ENCODE measurements at regions not wholly inside any gene's neighbourhood (a gene's known extent, or its start where the extent isn't known, plus 50 kb on each side); places are given as distances from the start of the nearest gene placed in this dataset.
A peak's percentile ranks its signal among the peaks of the same experiment; 100 is the strongest.

DNA sequence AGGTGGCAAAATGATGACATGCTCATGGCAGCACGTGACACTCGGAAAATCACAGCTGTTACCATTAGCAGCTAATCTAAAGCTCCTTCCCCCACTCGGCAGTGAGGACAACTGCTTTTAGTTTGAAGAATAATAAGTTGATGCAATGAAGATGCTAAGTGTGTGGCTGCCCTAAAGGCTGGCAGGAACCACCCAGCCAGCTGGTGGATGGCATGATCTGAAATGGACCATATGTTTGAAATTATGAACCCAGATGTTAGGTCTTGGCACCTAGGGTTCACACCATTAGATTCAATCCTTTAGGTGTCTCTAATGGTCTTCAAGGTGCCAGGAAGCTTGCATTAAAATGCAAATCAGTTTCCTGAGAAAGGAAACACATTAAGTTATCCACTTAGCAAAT lies 230.1 kb downstream of the WDR11 start:
- H3K27me3 ChIP-seq (ENCODE audit: insufficient read depth): no peaks in the 10 kb centered on the region
- H3K4me3 ChIP-seq: no peak overlapping the region
- H3K4me1 ChIP-seq (ENCODE audit: insufficient read depth): peaks cover 5% of the 10 kb centered on the region; the same call in 1 of the 2 replicates
- ATAC-seq (no peak), DNase-seq (ENCODE audit: low spot score) (no peak)
- Mint-ChIP-seq H3K9me3 (0 out of 3 replicates have a peak, but pooled peaks cover 3% of the 10 kb centered on the region), H3K27me3 (ENCODE audit: insufficient read depth, low read depth, poor library complexity) (peaks cover 3% of the 10 kb centered on the region), H3K4me1 (peaks cover 22% of the 10 kb centered on the region), H3K36me3 (ENCODE audit: low read depth) (no peaks in the 10 kb centered on the region; the same call in 2 of the 3 replicates), H3K4me3 (no peak overlapping the region), H3K27ac (no peak overlapping the region)
- no peaks in the 10 kb centered on the region for H4K20me1 ChIP-seq (replicated peaks; ENCODE audit: insufficient read depth)
- H3K36me3 ChIP-seq (ENCODE audit: insufficient read depth): no peaks in the 10 kb centered on the region
- H3K9me2 ChIP-seq (ENCODE audit: insufficient read depth): peaks cover 6% of the 10 kb centered on the region; the same call in 1 of the 2 replicates
- TF ChIP-seq, protein P1, sequence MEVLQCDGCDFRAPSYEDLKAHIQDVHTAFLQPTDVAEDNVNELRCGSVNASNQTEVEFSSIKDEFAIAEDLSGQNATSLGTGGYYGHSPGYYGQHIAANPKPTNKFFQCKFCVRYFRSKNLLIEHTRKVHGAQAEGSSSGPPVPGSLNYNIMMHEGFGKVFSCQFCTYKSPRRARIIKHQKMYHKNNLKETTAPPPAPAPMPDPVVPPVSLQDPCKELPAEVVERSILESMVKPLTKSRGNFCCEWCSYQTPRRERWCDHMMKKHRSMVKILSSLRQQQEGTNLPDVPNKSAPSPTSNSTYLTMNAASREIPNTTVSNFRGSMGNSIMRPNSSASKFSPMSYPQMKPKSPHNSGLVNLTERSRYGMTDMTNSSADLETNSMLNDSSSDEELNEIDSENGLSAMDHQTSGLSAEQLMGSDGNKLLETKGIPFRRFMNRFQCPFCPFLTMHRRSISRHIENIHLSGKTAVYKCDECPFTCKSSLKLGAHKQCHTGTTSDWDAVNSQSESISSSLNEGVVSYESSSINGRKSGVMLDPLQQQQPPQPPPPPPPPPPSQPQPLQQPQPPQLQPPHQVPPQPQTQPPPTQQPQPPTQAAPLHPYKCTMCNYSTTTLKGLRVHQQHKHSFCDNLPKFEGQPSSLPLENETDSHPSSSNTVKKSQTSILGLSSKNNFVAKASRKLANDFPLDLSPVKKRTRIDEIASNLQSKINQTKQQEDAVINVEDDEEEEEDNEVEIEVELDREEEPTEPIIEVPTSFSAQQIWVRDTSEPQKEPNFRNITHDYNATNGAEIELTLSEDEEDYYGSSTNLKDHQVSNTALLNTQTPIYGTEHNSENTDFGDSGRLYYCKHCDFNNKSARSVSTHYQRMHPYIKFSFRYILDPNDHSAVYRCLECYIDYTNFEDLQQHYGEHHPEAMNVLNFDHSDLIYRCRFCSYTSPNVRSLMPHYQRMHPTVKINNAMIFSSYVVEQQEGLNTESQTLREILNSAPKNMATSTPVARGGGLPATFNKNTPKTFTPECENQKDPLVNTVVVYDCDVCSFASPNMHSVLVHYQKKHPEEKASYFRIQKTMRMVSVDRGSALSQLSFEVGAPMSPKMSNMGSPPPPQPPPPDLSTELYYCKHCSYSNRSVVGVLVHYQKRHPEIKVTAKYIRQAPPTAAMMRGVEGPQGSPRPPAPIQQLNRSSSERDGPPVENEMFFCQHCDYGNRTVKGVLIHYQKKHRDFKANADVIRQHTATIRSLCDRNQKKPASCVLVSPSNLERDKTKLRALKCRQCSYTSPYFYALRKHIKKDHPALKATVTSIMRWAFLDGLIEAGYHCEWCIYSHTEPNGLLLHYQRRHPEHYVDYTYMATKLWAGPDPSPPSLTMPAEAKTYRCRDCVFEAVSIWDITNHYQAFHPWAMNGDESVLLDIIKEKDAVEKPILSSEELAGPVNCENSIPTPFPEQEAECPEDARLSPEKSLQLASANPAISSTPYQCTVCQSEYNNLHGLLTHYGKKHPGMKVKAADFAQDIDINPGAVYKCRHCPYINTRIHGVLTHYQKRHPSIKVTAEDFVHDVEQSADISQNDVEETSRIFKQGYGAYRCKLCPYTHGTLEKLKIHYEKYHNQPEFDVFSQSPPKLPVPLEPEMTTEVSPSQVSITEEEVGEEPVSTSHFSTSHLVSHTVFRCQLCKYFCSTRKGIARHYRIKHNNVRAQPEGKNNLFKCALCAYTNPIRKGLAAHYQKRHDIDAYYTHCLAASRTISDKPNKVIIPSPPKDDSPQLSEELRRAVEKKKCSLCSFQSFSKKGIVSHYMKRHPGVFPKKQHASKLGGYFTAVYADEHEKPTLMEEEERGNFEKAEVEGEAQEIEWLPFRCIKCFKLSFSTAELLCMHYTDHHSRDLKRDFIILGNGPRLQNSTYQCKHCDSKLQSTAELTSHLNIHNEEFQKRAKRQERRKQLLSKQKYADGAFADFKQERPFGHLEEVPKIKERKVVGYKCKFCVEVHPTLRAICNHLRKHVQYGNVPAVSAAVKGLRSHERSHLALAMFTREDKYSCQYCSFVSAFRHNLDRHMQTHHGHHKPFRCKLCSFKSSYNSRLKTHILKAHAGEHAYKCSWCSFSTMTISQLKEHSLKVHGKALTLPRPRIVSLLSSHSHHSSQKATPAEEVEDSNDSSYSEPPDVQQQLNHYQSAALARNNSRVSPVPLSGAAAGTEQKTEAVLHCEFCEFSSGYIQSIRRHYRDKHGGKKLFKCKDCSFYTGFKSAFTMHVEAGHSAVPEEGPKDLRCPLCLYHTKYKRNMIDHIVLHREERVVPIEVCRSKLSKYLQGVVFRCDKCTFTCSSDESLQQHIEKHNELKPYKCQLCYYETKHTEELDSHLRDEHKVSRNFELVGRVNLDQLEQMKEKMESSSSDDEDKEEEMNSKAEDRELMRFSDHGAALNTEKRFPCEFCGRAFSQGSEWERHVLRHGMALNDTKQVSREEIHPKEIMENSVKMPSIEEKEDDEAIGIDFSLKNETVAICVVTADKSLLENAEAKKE (CRISPR knock-in tag; IDR thresholded peaks at IDR 0.05): no peak
- TF ChIP-seq EZH2 (IDR thresholded peaks at IDR 0.05; ENCODE audit: low read depth, unreplicated experiment) (no peak), EZH2phosphoT487 (IDR thresholded peaks at IDR 0.05; ENCODE audit: unreplicated experiment) (no peak), STAT1 (IDR thresholded peaks at IDR 0.05; ENCODE audit: unreplicated experiment) (no peak), ZNF114 (CRISPR knock-in tag; IDR thresholded peaks at IDR 0.05) (no peak), ZNF331 (CRISPR knock-in tag; IDR thresholded peaks at IDR 0.05; ENCODE audit: low read depth) (no peak)
- no peak overlapping the region for H3K27ac ChIP-seq (ENCODE audit: low read depth)
- H3K79me2 ChIP-seq (replicated peaks; ENCODE audit: insufficient read depth): no peaks in the 10 kb centered on the region
- H2AFZ ChIP-seq: peak overlapping the region; percentile 85; the same call in 1 of the 2 replicates
- H3F3A ChIP-seq (replicated peaks; ENCODE audit: low read depth): no peaks in the 10 kb centered on the region
- no peak overlapping the region for H3K4me2 ChIP-seq

DNA sequence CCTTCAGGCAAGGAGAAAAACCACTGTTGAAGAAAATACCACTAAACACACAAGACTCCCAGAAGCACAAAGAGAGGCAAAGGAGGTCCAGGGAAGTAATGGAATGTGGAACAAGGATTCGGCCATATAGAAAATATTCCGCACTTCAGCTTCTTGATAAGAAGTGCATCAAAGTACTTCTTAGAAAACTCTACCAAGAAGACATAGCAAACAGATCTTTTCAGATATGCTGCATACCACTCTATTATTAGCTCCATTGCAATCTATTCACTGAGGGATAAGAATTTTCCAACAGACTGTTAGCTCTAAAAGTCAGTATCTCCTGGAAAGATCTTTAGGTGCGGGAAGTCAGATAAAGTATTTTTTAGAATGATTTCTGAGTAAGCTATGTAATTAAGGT lies 231.8 kb downstream of the WDR11 start:
- 0 out of 3 replicates have a peak, but pooled peaks cover 3% of the 10 kb centered on the region for H3K9me3 Mint-ChIP-seq
- no peaks in the 10 kb centered on the region for H4K20me1 ChIP-seq (replicated peaks; ENCODE audit: insufficient read depth)
- H3K27me3 Mint-ChIP-seq (ENCODE audit: insufficient read depth, low read depth, poor library complexity): peaks cover 3% of the 10 kb centered on the region
- no peak overlapping the region for H2AFZ ChIP-seq
- peaks cover 6% of the 10 kb centered on the region; the same call in 1 of the 2 replicates for H3K9me2 ChIP-seq (ENCODE audit: insufficient read depth)
- no peaks in the 10 kb centered on the region for H3K79me2 ChIP-seq (replicated peaks; ENCODE audit: insufficient read depth)
- H3K36me3 ChIP-seq (ENCODE audit: insufficient read depth): no peaks in the 10 kb centered on the region
- H3K4me1 ChIP-seq (ENCODE audit: insufficient read depth): peaks cover 5% of the 10 kb centered on the region; the same call in 1 of the 2 replicates
- no peak overlapping the region for H3K27ac Mint-ChIP-seq
- H3F3A ChIP-seq (replicated peaks; ENCODE audit: low read depth): no peaks in the 10 kb centered on the region
- H3K4me3 ChIP-seq: no peak overlapping the region
- no peak overlapping the region for H3K27ac ChIP-seq (ENCODE audit: low read depth)
- ATAC-seq: no peak
- no peak overlapping the region for H3K4me3 Mint-ChIP-seq
- H3K36me3 Mint-ChIP-seq (ENCODE audit: low read depth): no peaks in the 10 kb centered on the region; the same call in 2 of the 3 replicates
- H3K4me1 Mint-ChIP-seq: peaks cover 22% of the 10 kb centered on the region
- H3K27me3 ChIP-seq (ENCODE audit: insufficient read depth): no peaks in the 10 kb centered on the region
- no peak for DNase-seq (ENCODE audit: low spot score)
- H3K4me2 ChIP-seq: no peak overlapping the region
- TF ChIP-seq, protein P2, sequence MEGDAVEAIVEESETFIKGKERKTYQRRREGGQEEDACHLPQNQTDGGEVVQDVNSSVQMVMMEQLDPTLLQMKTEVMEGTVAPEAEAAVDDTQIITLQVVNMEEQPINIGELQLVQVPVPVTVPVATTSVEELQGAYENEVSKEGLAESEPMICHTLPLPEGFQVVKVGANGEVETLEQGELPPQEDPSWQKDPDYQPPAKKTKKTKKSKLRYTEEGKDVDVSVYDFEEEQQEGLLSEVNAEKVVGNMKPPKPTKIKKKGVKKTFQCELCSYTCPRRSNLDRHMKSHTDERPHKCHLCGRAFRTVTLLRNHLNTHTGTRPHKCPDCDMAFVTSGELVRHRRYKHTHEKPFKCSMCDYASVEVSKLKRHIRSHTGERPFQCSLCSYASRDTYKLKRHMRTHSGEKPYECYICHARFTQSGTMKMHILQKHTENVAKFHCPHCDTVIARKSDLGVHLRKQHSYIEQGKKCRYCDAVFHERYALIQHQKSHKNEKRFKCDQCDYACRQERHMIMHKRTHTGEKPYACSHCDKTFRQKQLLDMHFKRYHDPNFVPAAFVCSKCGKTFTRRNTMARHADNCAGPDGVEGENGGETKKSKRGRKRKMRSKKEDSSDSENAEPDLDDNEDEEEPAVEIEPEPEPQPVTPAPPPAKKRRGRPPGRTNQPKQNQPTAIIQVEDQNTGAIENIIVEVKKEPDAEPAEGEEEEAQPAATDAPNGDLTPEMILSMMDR (conservative IDR thresholded peaks at IDR 0.05; ENCODE audit: low read depth in 2 of 2): no peak

All from GM23338 (cell line).